ENCODE measurements at regions not wholly inside any gene's neighbourhood (a gene's known extent, or its start where the extent isn't known, plus 50 kb on each side); places are given as distances from the start of the nearest gene placed in this dataset.

DNA sequence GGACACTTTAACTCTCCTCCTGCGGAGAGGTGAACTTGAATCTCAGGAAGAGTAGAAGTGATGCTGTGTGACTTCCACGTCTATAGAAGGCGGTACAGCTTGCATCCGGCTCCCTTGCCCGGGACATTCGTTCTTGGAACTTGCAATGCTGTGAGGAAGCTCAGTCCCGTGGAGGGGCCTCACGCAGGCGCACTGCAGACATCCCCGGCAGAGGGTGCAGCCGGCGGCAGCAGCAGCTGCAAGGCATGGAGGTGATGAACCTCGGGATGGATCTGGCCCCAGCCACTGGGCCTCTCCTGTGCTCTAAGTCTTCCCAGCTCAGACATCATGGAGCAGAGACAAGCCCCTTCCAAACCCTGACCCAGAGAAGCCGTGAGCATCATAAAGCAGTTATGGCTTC, 61.8 kb upstream of the SOD1 start:
- ChIA-PET POLR2A (no interaction called here), CTCF (interaction anchor here (0.7 to 8.4 kb wide), 3 partner anchors 17 to 399 kb away, joined by 3 to 89 read pairs (median 7); no protein-coding TSS in a partner anchor)
- dilution Hi-C loops (cut with MboI; ENCODE audit: extremely low pct_ligation_motif_present, low sequenced_read_pairs) (no loop called here), intact Hi-C loops (cut with micrococcal nuclease) (no loop called here)
- H3K36me3 ChIP-seq (ENCODE audit: control insufficient read depth in 2 of 2, extremely low read depth in 1 of 2, insufficient read depth in 2 of 2, low read length in 2 of 2) = no peaks in the 10 kb centered on the region
- no peaks in the 10 kb centered on the region for H4K20me1 ChIP-seq (replicated peaks; ENCODE audit: control insufficient read depth, extremely low read depth, insufficient read depth, low read length)
- no peaks in the 10 kb centered on the region for H3K79me2 ChIP-seq (ENCODE audit: control insufficient read depth, insufficient read depth, low read length)
- no peak overlapping the region for H3K27ac ChIP-seq (ENCODE audit: insufficient read depth, low read depth, low read length)
- FAIRE-seq (no peak), DNase-seq (ENCODE audit: low read depth, low spot score) (no peak)
- no peak overlapping the region for H2AFZ ChIP-seq (ENCODE audit: low read depth, low read length)
- no peaks in the 10 kb centered on the region for H3K4me1 ChIP-seq (ENCODE audit: control insufficient read depth, extremely low read depth, insufficient read depth, low read length)
- H3K4me2 ChIP-seq (ENCODE audit: insufficient read depth, low read length) = no peak overlapping the region
- TF ChIP-seq FOS (IDR thresholded peaks at IDR 0.05; ENCODE audit: borderline replicate concordance, insufficient read depth, low read length) (no peak), POLR2AphosphoS5 (IDR thresholded peaks at IDR 0.05; ENCODE audit: insufficient read depth, low read depth, low read length) (no peak), MYC (IDR thresholded peaks at IDR 0.05; ENCODE audit: low read depth, low read length) (no peak), POLR2A (IDR thresholded peaks at IDR 0.05; ENCODE audit: low read depth, low read length) (no peak), GATA2 (IDR thresholded peaks at IDR 0.05; ENCODE audit: insufficient read depth, insufficient read length, low read depth, low read length) (no peak), JUN (IDR thresholded peaks at IDR 0.05; ENCODE audit: borderline replicate concordance, insufficient read depth, insufficient read length, low read depth) (no peak), EZH2 (IDR thresholded peaks at IDR 0.05; ENCODE audit: borderline replicate concordance, low read depth, low read length, severe bottlenecking) (no peak)
- TF ChIP-seq, protein P1, sequence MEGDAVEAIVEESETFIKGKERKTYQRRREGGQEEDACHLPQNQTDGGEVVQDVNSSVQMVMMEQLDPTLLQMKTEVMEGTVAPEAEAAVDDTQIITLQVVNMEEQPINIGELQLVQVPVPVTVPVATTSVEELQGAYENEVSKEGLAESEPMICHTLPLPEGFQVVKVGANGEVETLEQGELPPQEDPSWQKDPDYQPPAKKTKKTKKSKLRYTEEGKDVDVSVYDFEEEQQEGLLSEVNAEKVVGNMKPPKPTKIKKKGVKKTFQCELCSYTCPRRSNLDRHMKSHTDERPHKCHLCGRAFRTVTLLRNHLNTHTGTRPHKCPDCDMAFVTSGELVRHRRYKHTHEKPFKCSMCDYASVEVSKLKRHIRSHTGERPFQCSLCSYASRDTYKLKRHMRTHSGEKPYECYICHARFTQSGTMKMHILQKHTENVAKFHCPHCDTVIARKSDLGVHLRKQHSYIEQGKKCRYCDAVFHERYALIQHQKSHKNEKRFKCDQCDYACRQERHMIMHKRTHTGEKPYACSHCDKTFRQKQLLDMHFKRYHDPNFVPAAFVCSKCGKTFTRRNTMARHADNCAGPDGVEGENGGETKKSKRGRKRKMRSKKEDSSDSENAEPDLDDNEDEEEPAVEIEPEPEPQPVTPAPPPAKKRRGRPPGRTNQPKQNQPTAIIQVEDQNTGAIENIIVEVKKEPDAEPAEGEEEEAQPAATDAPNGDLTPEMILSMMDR (IDR thresholded peaks at IDR 0.05; ENCODE audit: extremely low read depth in 1 of 2, insufficient read depth in 1 of 2, low read depth in 1 of 2, low read length in 2 of 2) = no peak
- TF ChIP-seq, protein P2, sequence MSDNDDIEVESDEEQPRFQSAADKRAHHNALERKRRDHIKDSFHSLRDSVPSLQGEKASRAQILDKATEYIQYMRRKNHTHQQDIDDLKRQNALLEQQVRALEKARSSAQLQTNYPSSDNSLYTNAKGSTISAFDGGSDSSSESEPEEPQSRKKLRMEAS (IDR thresholded peaks at IDR 0.05; ENCODE audit: insufficient read depth, insufficient read length) = no peak
- no peaks in the 10 kb centered on the region for H3K27me3 ChIP-seq (ENCODE audit: control insufficient read depth in 2 of 2, insufficient read depth in 2 of 2, low read length in 2 of 2)
- no peak overlapping the region for H3K9ac ChIP-seq (replicated peaks; ENCODE audit: extremely low read depth, insufficient read depth, low read length)
- H3K9me3 ChIP-seq (replicated peaks; ENCODE audit: control insufficient read depth, insufficient read depth, low read length) = no peaks in the 10 kb centered on the region
- H3K4me3 ChIP-seq (replicated peaks in 1 of 3; ENCODE audit: insufficient read depth in 1 of 3, low read depth in 1 of 3, low read length in 3 of 3) = no peak overlapping the region
- BruUV-seq (replicated peaks) = no TSS peak
- H3K9me1 ChIP-seq (replicated peaks; ENCODE audit: control insufficient read depth, extremely low read depth, insufficient read depth, low read length) = no peaks in the 10 kb centered on the region
